ENCODE measurements at regions not wholly inside any gene's neighbourhood (a gene's known extent, or its start where the extent isn't known, plus 50 kb on each side); places are given as distances from the start of the nearest gene placed in this dataset.

GRCh38 chr19:31560086-31561060, 211.1 kb upstream of the TSHZ3 start:
- Histone ChIP-seq H3K36me3 (ENCODE audit: control insufficient read depth, insufficient read depth, low read length) (no peaks in the 10 kb centered on the region), H3K4me3 (ENCODE audit: low read length) (no peak overlapping the region), H3K9ac (ENCODE audit: low read length) (no peak overlapping the region), H3K4me1 (ENCODE audit: control insufficient read depth, insufficient read depth, low read length) (peaks cover 2% of the 10 kb centered on the region), H3K27ac (ENCODE audit: low read depth, low read length) (no peak overlapping the region), H3K27me3 (ENCODE audit: control insufficient read depth, insufficient read depth, low read length) (no peaks in the 10 kb centered on the region)

GRCh38 chr19:31562966-31563612, 213.9 kb upstream of the TSHZ3 start:
- no peak overlapping the region for H3K9ac ChIP-seq (ENCODE audit: low read length)
- H3K27ac ChIP-seq (ENCODE audit: low read depth, low read length), result no peak overlapping the region
- H3K4me1 ChIP-seq (ENCODE audit: control insufficient read depth, insufficient read depth, low read length), result peaks cover 2% of the 10 kb centered on the region
- H3K36me3 ChIP-seq (ENCODE audit: control insufficient read depth, insufficient read depth, low read length), result no peaks in the 10 kb centered on the region
- H3K27me3 ChIP-seq (ENCODE audit: control insufficient read depth, insufficient read depth, low read length), result no peaks in the 10 kb centered on the region
- no peak overlapping the region for H3K4me3 ChIP-seq (ENCODE audit: low read length)

- Histone ChIP-seq H3K27me3 (ENCODE audit: control insufficient read depth, insufficient read depth, low read length) (no peaks in the 10 kb centered on the region), H3K4me3 (ENCODE audit: low read length) (no peak overlapping the region), H3K4me1 (ENCODE audit: control insufficient read depth, insufficient read depth, low read length) (peaks cover 2% of the 10 kb centered on the region), H3K36me3 (ENCODE audit: control insufficient read depth, insufficient read depth, low read length) (no peaks in the 10 kb centered on the region), H3K27ac (ENCODE audit: low read depth, low read length) (no peak overlapping the region), H3K9ac (ENCODE audit: low read length) (no peak overlapping the region)
These were observed 218.5 kb upstream of the TSHZ3 start for GRCh38 chr19:31567776-31568175.

- Histone ChIP-seq H3K4me3 (ENCODE audit: low read length) (no peak overlapping the region), H3K4me1 (ENCODE audit: control insufficient read depth, insufficient read depth, low read length) (peaks cover 2% of the 10 kb centered on the region), H3K36me3 (ENCODE audit: control insufficient read depth, insufficient read depth, low read length) (no peaks in the 10 kb centered on the region), H3K27ac (ENCODE audit: low read depth, low read length) (no peak overlapping the region), H3K9ac (ENCODE audit: low read length) (no peak overlapping the region), H3K27me3 (ENCODE audit: control insufficient read depth, insufficient read depth, low read length) (no peaks in the 10 kb centered on the region)
These were observed 219.5 kb upstream of the TSHZ3 start for GRCh38 chr19:31568724-31569123.

GRCh38 chr19:31570718-31571117, 221.5 kb upstream of the TSHZ3 start:
- no peak overlapping the region for H3K27ac ChIP-seq (ENCODE audit: low read depth, low read length)
- no peaks in the 10 kb centered on the region for H3K4me1 ChIP-seq (ENCODE audit: control insufficient read depth, insufficient read depth, low read length)

GRCh38 chr19:31572102-31572975, 223.1 kb upstream of the TSHZ3 start:
- H3K27ac ChIP-seq (ENCODE audit: low read depth, low read length), result no peak overlapping the region
- H3K27me3 ChIP-seq (ENCODE audit: control insufficient read depth, insufficient read depth, low read length), result no peaks in the 10 kb centered on the region
- no peak overlapping the region for H3K4me3 ChIP-seq (ENCODE audit: low read length)
- H3K4me1 ChIP-seq (ENCODE audit: control insufficient read depth, insufficient read depth, low read length), result no peaks in the 10 kb centered on the region
- H3K9ac ChIP-seq (ENCODE audit: low read length), result no peak overlapping the region
- H3K36me3 ChIP-seq (ENCODE audit: control insufficient read depth, insufficient read depth, low read length), result no peaks in the 10 kb centered on the region

More at GRCh38 chr19:31570718-31571117, 221.5 kb upstream of the TSHZ3 start:
- no peaks in the 10 kb centered on the region for H3K36me3 ChIP-seq (ENCODE audit: control insufficient read depth, insufficient read depth, low read length)
- H3K4me3 ChIP-seq (ENCODE audit: low read length), result no peak overlapping the region
- no peaks in the 10 kb centered on the region for H3K27me3 ChIP-seq (ENCODE audit: control insufficient read depth, insufficient read depth, low read length)
- H3K9ac ChIP-seq (ENCODE audit: low read length), result no peak overlapping the region

GRCh38 chr19:31572976-31573298, 223.7 kb upstream of the TSHZ3 start:
- Histone ChIP-seq H3K27ac (ENCODE audit: low read depth, low read length) (no peak overlapping the region), H3K27me3 (ENCODE audit: control insufficient read depth, insufficient read depth, low read length) (no peaks in the 10 kb centered on the region), H3K9ac (ENCODE audit: low read length) (no peak overlapping the region), H3K4me1 (ENCODE audit: control insufficient read depth, insufficient read depth, low read length) (no peaks in the 10 kb centered on the region), H3K36me3 (ENCODE audit: control insufficient read depth, insufficient read depth, low read length) (no peaks in the 10 kb centered on the region), H3K4me3 (ENCODE audit: low read length) (no peak overlapping the region)

GRCh38 chr19:31574251-31574973, 225.2 kb upstream of the TSHZ3 start:
- H3K4me3 ChIP-seq (ENCODE audit: low read length), result no peak overlapping the region
- H3K27me3 ChIP-seq (ENCODE audit: control insufficient read depth, insufficient read depth, low read length), result no peaks in the 10 kb centered on the region
- H3K4me1 ChIP-seq (ENCODE audit: control insufficient read depth, insufficient read depth, low read length), result no peaks in the 10 kb centered on the region
- H3K36me3 ChIP-seq (ENCODE audit: control insufficient read depth, insufficient read depth, low read length), result no peaks in the 10 kb centered on the region
- H3K27ac ChIP-seq (ENCODE audit: low read depth, low read length), result no peak overlapping the region
- no peak overlapping the region for H3K9ac ChIP-seq (ENCODE audit: low read length)

GRCh38 chr19:31575846-31576335, 226.7 kb upstream of the TSHZ3 start:
- H3K4me1 ChIP-seq (ENCODE audit: control insufficient read depth, insufficient read depth, low read length), result no peaks in the 10 kb centered on the region
- H3K36me3 ChIP-seq (ENCODE audit: control insufficient read depth, insufficient read depth, low read length), result no peaks in the 10 kb centered on the region
- no peak overlapping the region for H3K9ac ChIP-seq (ENCODE audit: low read length)
- H3K27me3 ChIP-seq (ENCODE audit: control insufficient read depth, insufficient read depth, low read length), result no peaks in the 10 kb centered on the region
- H3K4me3 ChIP-seq (ENCODE audit: low read length), result no peak overlapping the region
- no peak overlapping the region for H3K27ac ChIP-seq (ENCODE audit: low read depth, low read length)

GRCh38 chr19:31578326-31578725, 229.1 kb upstream of the TSHZ3 start:
- H3K27me3 ChIP-seq (ENCODE audit: control insufficient read depth, insufficient read depth, low read length), result no peaks in the 10 kb centered on the region
- no peak overlapping the region for H3K4me3 ChIP-seq (ENCODE audit: low read length)
- H3K27ac ChIP-seq (ENCODE audit: low read depth, low read length), result no peak overlapping the region
- no peaks in the 10 kb centered on the region for H3K4me1 ChIP-seq (ENCODE audit: control insufficient read depth, insufficient read depth, low read length)
- no peak overlapping the region for H3K9ac ChIP-seq (ENCODE audit: low read length)
- no peaks in the 10 kb centered on the region for H3K36me3 ChIP-seq (ENCODE audit: control insufficient read depth, insufficient read depth, low read length)

- Histone ChIP-seq H3K36me3 (ENCODE audit: control insufficient read depth, insufficient read depth, low read length) (no peaks in the 10 kb centered on the region), H3K27ac (ENCODE audit: low read depth, low read length) (no peak overlapping the region)
These were observed 233.9 kb upstream of the TSHZ3 start for GRCh38 chr19:31583148-31583547.

More at GRCh38 chr19:31583148-31583547, 233.9 kb upstream of the TSHZ3 start:
- no peak overlapping the region for H3K9ac ChIP-seq (ENCODE audit: low read length)
- H3K27me3 ChIP-seq (ENCODE audit: control insufficient read depth, insufficient read depth, low read length), result no peaks in the 10 kb centered on the region
- no peak overlapping the region for H3K4me3 ChIP-seq (ENCODE audit: low read length)
- H3K4me1 ChIP-seq (ENCODE audit: control insufficient read depth, insufficient read depth, low read length), result no peaks in the 10 kb centered on the region

All from rectal smooth muscle tissue (tissue), 1 donor.